MM.1S (cell line): ENCODE measurements at regions not wholly inside any gene's neighbourhood (a gene's known extent, or its start where the extent isn't known, plus 50 kb on each side); places are given as distances from the start of the nearest gene placed in this dataset.

Source experiments
- EZH2 ChIP-seq: fragments of 300-600 bp; sonication (generic); optimal IDR thresholded peaks from 2 replicates; pipeline ENCODE3; 2017; ENCODE audit warnings: low read depth, mild to moderate bottlenecking, antibody characterized with exemption, low read length, mixed read lengths
- EZH2phosphoT487 ChIP-seq: fragments of 300-600 bp; sonication (generic); IDR thresholded peaks from 2 replicates; pipeline ENCODE4 v1.6.1; 2018; ENCODE audit warnings: antibody characterized with exemption, low read length
- TF ChIP-seq, protein P1 (sequence below): fragments of 300-600 bp; sonication (generic); IDR thresholded peaks from 2 replicates; pipeline ENCODE4 v1.5.1; 2016; ENCODE audit warnings: antibody characterized with exemption, low read length, mixed read lengths

DNA sequence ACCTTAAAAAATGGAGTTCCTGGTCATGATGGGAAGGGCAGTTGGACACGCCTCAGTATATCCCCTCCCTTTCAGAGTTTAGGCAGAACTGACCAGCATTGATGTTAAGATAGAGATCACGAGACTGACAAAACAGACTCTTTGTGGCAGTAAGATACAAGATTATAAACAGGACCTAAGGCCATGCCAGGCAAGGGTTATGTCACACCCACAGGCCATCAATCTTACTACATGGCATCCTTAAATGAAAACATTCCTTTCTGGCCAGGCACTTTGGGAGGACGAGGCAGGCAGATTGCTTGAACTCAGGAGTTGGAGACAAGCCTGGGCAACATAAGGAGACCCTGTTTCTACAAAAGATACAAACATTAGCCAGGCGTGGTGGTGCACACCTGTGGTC lies 129.3 kb upstream of the MLN start:
- TF ChIP-seq, protein P1, sequence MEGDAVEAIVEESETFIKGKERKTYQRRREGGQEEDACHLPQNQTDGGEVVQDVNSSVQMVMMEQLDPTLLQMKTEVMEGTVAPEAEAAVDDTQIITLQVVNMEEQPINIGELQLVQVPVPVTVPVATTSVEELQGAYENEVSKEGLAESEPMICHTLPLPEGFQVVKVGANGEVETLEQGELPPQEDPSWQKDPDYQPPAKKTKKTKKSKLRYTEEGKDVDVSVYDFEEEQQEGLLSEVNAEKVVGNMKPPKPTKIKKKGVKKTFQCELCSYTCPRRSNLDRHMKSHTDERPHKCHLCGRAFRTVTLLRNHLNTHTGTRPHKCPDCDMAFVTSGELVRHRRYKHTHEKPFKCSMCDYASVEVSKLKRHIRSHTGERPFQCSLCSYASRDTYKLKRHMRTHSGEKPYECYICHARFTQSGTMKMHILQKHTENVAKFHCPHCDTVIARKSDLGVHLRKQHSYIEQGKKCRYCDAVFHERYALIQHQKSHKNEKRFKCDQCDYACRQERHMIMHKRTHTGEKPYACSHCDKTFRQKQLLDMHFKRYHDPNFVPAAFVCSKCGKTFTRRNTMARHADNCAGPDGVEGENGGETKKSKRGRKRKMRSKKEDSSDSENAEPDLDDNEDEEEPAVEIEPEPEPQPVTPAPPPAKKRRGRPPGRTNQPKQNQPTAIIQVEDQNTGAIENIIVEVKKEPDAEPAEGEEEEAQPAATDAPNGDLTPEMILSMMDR, result no peak
- TF ChIP-seq EZH2, result no peak
- no peak for TF ChIP-seq EZH2phosphoT487
